GM19463 (cell line): ENCODE measurements at regions not wholly inside any gene's neighbourhood (a gene's known extent, or its start where the extent isn't known, plus 50 kb on each side); places are given as distances from the start of the nearest gene placed in this dataset.
"Not testable (repeated sequence)": the region's sequence is repeated elsewhere in the genome, so short reads cannot be mapped to it uniquely, and the experiment has no call there.

Experiments used
- ATAC-seq: cut with Tn5 transposase; IDR thresholded peaks from one replicate; pipeline ENCODE4 v1.9.1; 2021; ENCODE audit warnings: mild to moderate bottlenecking, moderate library complexity; ENCODE audit not compliant: unreplicated experiment

DNA sequence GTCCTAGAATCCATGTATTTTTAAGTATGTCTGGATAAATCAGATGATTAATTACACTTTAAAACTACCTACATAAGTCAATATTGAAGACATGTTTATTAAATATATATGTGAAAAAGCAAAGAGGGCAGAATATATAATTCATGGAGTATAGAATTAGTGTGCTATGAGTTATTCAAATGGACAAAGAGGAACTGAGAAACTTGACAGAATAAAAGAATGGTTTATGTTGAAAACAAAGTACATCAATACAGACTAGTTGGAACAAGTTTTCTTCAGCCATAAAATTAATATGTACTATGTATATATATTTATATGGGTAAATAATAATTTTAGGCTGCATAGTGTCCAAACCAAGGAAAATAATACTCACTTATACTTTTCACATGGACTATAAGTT lies 173.5 kb downstream of the NPFFR2 start:
- ATAC-seq, result no peak

DNA sequence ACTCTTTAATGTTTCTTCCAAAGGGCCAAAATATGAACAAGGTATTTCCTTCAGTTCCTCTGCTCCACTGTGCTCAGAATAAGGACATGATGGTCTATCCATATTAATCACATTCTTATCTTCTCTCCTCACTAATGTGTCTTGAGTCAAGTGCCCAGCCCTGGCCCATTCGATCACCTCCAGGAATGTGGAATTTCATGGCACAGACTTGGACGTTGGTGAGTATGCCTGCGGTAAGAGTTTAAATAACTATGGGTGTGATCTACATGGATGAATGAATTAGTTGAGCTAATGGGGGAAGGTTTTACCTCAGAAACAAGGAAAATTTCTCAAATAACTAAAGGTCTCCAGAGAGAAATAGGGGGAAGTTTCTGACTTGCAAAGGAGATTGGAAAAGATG lies 174.0 kb downstream of the NPFFR2 start:
- no peak for ATAC-seq

DNA sequence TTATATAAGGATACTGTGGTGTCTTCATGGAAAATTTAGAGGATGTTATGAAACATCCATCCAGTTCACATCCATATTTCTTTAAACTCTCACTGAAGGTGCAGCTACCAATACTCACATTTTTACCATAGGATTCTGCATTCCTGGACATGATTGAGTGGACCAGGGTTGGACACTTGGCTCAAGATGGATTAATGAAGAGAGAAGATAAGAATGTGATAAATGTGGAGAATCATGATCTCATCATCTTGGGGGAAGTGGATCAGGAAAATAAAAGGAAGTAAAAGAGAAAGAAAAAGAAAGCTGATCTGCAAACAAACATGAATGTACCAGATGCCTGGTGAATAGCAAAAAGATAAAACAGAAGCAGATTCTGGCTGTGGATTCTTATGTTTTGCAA lies 175.4 kb downstream of the NPFFR2 start:
- ATAC-seq, result no peak

DNA sequence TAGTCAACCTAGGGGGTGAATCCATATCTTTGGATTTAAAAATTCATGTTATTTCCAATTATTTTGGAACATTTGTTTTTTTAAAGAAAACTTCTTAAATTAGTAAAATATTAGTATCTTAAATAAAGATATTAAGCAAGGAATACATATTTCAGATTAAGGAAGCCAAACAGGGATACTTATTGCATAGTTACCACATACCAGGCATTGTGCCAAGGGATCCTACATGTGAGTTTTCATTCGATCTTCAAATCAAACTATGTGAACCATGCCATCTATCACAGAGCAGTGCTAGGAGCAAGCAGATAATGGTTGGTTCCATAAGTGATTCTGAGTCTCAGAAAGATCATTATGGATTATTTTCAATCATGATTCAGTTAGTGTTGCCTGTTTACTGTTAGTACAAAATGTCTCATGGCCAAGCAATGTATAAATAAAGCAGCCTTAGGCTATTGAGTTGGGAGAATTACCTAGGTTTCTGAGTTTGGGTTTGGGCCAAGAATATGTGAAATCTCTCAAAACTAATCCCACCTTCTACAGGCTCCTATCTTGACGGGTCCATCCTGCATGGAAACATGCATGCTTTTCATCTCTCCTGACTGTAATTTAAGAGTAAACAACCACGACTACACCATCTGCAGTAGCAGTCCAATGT lies 176.7 kb downstream of the NPFFR2 start:
- no peak for ATAC-seq

DNA sequence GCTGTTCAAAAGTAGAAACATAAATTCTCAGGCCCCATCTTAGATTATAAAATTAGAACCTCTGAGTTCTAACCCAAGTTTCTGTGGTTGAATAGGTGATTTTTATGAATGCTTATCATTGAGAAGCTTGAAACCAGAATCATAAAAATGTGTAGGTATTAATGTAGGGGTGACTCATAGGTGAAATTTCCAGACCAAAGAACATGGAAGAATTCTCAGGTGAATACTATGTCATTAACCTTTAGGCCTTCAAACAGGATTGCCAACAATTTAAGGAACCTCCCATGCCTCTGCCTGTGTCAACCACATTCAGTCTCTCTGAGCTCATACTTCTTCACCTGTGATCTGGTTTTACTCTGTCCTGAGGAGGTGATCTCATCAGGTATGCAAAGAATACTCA lies 177.8 kb downstream of the NPFFR2 start:
- ATAC-seq, result peak; percentile 65

DNA sequence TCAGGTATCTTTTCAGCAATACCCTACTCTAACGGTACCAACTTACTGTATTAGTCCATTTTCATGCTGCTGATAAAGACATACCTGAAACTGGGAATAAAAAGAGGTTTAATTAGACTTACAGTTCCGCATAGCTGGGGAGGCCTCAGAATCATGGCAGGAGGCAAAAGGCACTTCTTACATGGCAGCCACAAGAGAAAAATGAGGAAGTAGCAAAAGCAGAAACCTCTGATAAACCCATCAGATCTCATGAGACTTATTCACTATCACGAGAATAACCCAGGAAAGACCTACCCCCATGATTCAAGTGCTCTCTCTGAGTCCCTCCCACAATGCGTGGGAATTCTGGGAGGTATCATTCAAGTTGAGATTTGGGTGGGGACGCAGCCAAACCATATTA lies 182.0 kb downstream of the NPFFR2 start:
- not testable (repeated sequence) for ATAC-seq

DNA sequence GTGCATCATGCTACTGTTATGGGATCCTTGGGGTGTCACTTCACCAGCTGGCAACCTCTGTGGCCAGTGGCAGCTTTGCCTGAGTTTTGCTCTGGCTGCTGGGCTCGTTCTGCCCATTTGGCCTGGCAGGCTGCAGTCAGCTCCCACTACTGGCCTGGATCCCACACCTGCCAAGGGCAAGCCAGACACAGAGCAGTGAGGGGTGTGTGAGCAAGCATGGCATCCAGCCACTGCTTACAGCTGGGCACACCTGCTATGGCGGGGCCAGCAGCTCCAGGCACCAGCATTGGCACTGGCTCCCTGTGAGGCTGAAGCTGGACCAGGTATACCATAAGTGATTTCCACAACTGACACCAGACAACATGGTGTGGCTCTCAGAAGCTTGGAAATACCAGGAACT lies 183.4 kb downstream of the NPFFR2 start:
- no peak for ATAC-seq

DNA sequence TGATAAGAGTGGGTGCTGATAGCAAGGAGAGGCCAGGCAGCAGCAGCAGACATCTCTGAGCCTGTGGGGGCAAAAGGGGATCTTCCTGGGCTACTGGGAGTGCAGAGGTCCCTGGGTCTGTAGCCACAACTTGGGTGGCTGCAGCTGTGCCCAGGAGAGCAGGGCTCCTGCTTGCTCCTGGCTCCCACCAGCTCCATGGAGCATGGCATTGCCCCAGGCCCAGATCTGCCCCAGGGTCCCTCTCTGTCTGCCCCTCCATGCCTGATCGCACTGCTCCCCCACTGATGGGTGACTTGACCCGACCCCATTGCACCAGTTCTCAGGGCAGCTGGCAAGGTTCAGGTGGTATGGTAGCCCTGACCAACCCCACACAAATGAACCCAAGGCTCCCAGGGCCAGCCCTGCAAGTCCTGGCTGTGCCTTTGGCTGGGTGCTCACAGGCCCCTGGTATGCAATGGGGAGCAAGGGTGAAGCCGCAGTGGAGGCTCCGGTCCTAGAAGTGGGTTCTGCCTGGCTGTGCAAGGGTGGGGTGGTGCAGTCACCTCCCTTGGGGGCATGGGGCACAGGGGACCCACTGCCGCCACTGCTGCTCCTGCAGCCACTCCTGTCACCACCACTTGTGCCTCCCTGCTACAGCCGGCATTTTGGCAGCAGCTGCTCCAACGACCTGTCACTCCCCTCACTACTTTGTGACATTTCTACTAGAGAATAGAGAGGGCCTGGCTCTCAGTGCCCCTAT lies 184.9 kb downstream of the NPFFR2 start:
- no peak for ATAC-seq

DNA sequence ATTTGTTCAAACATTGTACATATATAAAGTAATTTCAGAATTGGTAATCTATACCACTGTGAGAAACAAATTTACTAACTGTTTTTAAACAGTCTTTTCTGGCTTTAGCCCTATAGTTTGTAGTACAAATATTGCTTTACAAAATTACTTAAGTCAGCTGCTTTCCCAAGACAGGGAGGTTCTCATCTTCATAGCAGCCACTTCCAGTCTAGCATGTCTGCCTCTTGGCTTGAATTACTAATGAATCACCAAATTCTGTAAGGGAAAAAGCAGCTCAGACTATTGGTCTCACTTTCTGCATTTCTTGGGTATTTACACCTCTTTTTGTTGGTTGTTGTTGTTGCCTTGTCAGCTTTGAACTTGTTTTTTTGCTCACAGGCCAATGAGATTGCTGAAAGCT lies 187.2 kb downstream of the NPFFR2 start:
- ATAC-seq, result no peak
